Cardiac muscle cell (in vitro differentiated cells and primary cell): ENCODE measurements at regions not wholly inside any gene's neighbourhood (a gene's known extent, or its start where the extent isn't known, plus 50 kb on each side); places are given as distances from the start of the nearest gene placed in this dataset.

Source experiments
- DNase-seq, 2 donors: peaks; one replicate each; pipeline versions ENCODE4 v3.0.0 to v3.0.0-alpha.2; 2010 to 2017; ENCODE audit warnings: low read depth in 1 of 2, low spot score in 1 of 2
- H3K27ac ChIP-seq: fragments of 200-600 bp; sonication (generic); 2 replicates; pipeline ENCODE4 v1.5.1; 2016
- H3K27me3 ChIP-seq: fragments of 200-600 bp; sonication (generic); 2 replicates; pipeline ENCODE4 v1.6.0; 2016; ENCODE audit warnings: control low read depth
- H3K36me3 ChIP-seq: fragments of 200-600 bp; sonication (generic); 2 replicates; pipeline ENCODE4 v1.5.1; 2016; ENCODE audit warnings: control low read depth
- H3K4me1 ChIP-seq: fragments of 200-600 bp; sonication (generic); 2 replicates; pipeline ENCODE4 v1.8.1; 2017; ENCODE audit warnings: low read depth, mild to moderate bottlenecking, mixed run types
- H3K4me3 ChIP-seq: fragments of 200-600 bp; sonication (generic); 2 replicates; pipeline ENCODE4 v1.5.1; 2016; ENCODE audit warnings: mild to moderate bottlenecking
- H3K9me3 ChIP-seq: fragments of 200-600 bp; sonication (generic); 2 replicates; pipeline ENCODE4 v1.5.1; 2017; ENCODE audit warnings: low read depth, mild to moderate bottlenecking, control low read depth
- TF ChIP-seq, protein P1 (sequence below): IDR thresholded peaks from 2 replicates; pipeline ENCODE4 v1.5.1; 2012; ENCODE audit warnings: low read depth, mild to moderate bottlenecking, low read length

DNA sequence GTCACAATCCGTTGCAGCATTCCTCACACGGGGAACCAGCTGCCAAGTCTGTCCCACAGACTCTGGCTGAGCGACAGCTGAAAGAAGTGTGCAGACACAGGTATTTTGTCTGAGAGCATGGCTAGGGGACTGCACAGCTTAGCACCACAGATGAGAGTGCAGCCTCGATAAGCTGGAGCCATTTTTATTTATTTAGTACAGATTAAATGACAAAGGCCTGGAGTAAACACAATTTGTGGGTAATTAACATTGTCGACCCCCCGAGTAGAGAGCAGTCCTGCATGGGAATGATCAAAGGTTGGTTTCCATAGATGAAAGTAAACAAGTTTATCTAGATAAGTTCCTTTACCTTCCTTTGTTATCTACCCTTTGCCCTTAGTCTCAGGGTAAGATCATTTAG lies 836.2 kb downstream of the DACH1 start:
- no peak for DNase-seq
- Histone ChIP-seq H3K27ac (no peak overlapping the region), H3K4me3 (no peak overlapping the region), H3K9me3 (no peaks in the 10 kb centered on the region), H3K27me3 (no peaks in the 10 kb centered on the region), H3K36me3 (no peaks in the 10 kb centered on the region), H3K4me1 (no peaks in the 10 kb centered on the region)
- TF ChIP-seq, protein P1, sequence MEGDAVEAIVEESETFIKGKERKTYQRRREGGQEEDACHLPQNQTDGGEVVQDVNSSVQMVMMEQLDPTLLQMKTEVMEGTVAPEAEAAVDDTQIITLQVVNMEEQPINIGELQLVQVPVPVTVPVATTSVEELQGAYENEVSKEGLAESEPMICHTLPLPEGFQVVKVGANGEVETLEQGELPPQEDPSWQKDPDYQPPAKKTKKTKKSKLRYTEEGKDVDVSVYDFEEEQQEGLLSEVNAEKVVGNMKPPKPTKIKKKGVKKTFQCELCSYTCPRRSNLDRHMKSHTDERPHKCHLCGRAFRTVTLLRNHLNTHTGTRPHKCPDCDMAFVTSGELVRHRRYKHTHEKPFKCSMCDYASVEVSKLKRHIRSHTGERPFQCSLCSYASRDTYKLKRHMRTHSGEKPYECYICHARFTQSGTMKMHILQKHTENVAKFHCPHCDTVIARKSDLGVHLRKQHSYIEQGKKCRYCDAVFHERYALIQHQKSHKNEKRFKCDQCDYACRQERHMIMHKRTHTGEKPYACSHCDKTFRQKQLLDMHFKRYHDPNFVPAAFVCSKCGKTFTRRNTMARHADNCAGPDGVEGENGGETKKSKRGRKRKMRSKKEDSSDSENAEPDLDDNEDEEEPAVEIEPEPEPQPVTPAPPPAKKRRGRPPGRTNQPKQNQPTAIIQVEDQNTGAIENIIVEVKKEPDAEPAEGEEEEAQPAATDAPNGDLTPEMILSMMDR, result no peak

DNA sequence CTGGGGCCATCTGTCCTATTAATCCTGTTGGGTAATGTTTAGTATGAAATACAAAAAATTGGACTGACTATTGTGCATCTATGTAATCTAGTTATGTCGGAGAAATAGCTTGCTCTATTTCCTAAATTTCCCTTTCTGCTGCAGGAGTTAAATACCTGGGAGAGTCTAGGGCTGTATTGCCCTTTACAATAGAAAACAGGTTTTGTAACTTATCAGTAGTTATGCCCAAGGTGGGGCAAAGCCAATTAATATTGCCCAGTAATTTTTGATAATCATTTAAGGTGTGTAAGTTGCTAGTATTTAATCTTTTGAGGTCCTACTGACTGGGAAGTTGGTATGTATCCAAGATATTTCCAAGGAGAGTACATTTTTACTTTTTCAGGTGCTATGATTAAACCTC lies 838.1 kb downstream of the DACH1 start:
- Histone ChIP-seq H3K27me3 (no peaks in the 10 kb centered on the region), H3K4me3 (no peak overlapping the region), H3K27ac (no peak overlapping the region), H3K36me3 (no peaks in the 10 kb centered on the region), H3K9me3 (no peaks in the 10 kb centered on the region), H3K4me1 (no peaks in the 10 kb centered on the region)
- DNase-seq, result no peak
- TF ChIP-seq, protein P1, result no peak

DNA sequence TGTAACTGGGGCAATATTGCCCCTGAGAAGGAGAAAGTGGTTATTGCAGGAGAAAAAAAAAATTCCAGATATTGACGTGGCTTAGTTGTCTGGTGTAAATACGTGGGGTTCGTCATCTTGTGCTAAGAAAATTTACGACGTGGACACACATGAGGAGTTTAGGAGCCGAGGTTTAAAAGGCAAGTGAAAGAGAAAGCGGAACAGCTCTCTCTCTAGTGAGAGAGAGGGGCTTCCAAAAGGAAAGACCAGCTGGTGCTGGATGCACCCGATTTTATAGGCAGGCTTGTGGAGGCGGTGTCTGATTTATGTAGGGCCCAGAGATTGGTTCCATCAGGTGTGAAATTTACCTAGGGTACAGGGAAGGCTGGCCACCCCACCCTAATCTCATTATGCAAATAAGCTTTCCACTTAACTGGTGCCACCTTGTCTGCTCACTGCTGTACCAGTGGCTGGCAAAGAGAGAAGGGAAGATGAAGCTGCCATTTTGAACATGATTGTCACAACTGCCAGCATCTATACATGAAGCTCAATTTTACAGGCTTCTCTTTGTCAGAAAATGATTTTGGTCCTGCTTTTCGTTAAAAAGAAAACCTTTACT lies 845.1 kb downstream of the DACH1 start:
- H3K36me3 ChIP-seq, result no peaks in the 10 kb centered on the region
- no peak for DNase-seq
- no peaks in the 10 kb centered on the region for H3K27me3 ChIP-seq
- H3K4me3 ChIP-seq, result no peak overlapping the region
- H3K4me1 ChIP-seq, result no peaks in the 10 kb centered on the region
- TF ChIP-seq, protein P1, result no peak
- no peaks in the 10 kb centered on the region for H3K9me3 ChIP-seq
- H3K27ac ChIP-seq, result no peak overlapping the region

DNA sequence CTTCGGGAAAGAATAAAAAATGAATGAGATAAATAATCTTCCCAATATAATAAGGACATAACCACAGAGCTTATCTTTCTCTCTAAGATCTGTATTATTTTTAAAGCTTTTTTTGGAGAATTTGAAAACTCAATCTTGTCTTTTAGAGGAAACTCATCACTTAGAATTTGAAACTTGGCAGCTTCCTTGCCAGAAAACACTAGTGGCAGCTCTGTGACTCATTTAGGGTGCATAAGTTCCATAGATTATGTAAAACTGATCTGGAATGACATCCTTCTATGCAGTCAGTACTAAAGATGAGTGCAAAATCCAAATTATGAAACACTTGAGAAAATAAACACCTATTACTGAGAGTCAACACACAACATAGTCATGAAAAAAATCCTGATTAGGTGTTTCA lies 848.0 kb downstream of the DACH1 start:
- Histone ChIP-seq H3K9me3 (no peaks in the 10 kb centered on the region), H3K36me3 (no peaks in the 10 kb centered on the region), H3K4me1 (no peaks in the 10 kb centered on the region), H3K27me3 (no peaks in the 10 kb centered on the region), H3K27ac (no peak overlapping the region), H3K4me3 (no peak overlapping the region)
- TF ChIP-seq, protein P1, result no peak
- no peak for DNase-seq

DNA sequence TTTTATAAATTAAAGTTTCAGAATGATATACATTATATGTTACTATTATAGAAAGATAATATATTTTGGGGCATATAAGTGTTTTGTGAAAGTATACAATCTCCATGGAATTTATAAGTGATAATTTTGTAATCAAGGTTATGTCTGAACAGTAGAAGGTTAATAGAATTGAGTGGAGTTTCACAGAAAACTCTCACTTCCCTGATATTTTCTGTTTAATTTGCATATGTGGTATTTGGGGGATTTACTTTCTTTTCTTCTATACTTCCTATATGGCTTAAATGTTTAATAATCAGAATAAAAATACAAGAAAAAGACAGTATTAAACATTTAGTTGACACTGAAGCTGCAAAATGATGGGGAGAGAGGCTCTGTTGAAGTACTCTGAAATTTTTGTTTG lies 848.5 kb downstream of the DACH1 start:
- DNase-seq, result no peak
- no peaks in the 10 kb centered on the region for H3K27me3 ChIP-seq
- H3K27ac ChIP-seq, result no peak overlapping the region
- H3K9me3 ChIP-seq, result no peaks in the 10 kb centered on the region
- H3K4me3 ChIP-seq, result no peak overlapping the region
- TF ChIP-seq, protein P1, result no peak
- H3K36me3 ChIP-seq, result no peaks in the 10 kb centered on the region
- H3K4me1 ChIP-seq, result no peaks in the 10 kb centered on the region

DNA sequence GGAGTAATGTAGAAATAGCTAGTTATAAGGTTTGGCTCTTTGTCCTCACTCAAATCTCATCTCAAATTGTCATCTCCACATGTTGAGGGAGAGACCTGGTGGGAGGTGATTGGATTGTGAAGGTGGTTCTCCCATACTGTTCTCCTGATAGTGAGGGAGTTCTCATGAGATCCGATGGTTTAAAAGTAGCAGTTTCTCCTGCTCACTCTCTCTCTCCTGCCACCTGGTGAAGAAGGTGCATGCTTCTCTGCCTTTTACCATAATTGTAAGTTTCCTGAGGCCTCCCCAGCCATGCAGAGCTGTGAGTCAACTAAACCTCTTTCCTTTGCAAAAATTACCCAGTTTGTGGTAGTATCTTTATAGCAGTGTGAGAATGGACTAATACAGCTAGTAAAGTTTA lies 849.4 kb downstream of the DACH1 start:
- H3K4me1 ChIP-seq, result no peaks in the 10 kb centered on the region
- H3K27ac ChIP-seq, result no peak overlapping the region
- H3K9me3 ChIP-seq, result no peaks in the 10 kb centered on the region
- TF ChIP-seq, protein P1, result no peak
- no peak overlapping the region for H3K4me3 ChIP-seq
- H3K27me3 ChIP-seq, result no peaks in the 10 kb centered on the region
- no peaks in the 10 kb centered on the region for H3K36me3 ChIP-seq
- DNase-seq, result no peak
